ENCODE measurements at regions not wholly inside any gene's neighbourhood (a gene's known extent, or its start where the extent isn't known, plus 50 kb on each side); places are given as distances from the start of the nearest gene placed in this dataset.

GRCh38 chr18:24799720-24800119 lies 339.3 kb downstream of the HRH4 start:
- H3K14ac ChIP-seq (replicated peaks; ENCODE audit: low read depth, low read length) = no peak overlapping the region
- no peak overlapping the region for H3K56ac ChIP-seq (ENCODE audit: extremely low read depth, insufficient read depth, low read length)
- ChIA-PET CTCF (no interaction called here), POLR2A (ENCODE audit: unreplicated experiment) (no interaction called here)
- H3K27ac ChIP-seq (ENCODE audit: insufficient read depth, low read length) = no peak overlapping the region
- no TSS peak for BruUV-seq (replicated peaks)
- no peak overlapping the region for H2AK5ac ChIP-seq (ENCODE audit: low read depth, low read length)
- no peak overlapping the region for H3K23ac ChIP-seq (ENCODE audit: low read depth, low read length)
- in situ Hi-C loops (cut with MboI; ENCODE audit: low sequenced_read_pairs) = no loop called here
- no peak overlapping the region for H3K9ac ChIP-seq (ENCODE audit: low read depth, low read length)
- H3K79me1 ChIP-seq (ENCODE audit: low read depth in 1 of 2, low read length in 2 of 2) = no peaks in the 10 kb centered on the region
- no peak overlapping the region for H3K4me2 ChIP-seq (ENCODE audit: low read depth, low read length)
- no CpG with 5 or more reads among the region's 4 CpGs for WGBS, 2 experiments (ENCODE audit: extremely low coverage in 2 of 2, insufficient read length in 1 of 2)
- no peak overlapping the region; the same call in 1 of the 2 replicates for H3K18ac ChIP-seq (ENCODE audit: low read depth, low read length)
- H2BK120ac ChIP-seq (ENCODE audit: low read depth, low read length) = peak overlapping the region; percentile 27; the same call in 1 of the 2 replicates
- H2BK5ac ChIP-seq (ENCODE audit: low read depth, low read length, poor library complexity, severe bottlenecking) = no peak overlapping the region
- intact Hi-C loops (cut with micrococcal nuclease) = no loop called here
- DNase-seq (no peak), ATAC-seq (ENCODE audit: low read depth) (no peak)
- no peaks in the 10 kb centered on the region for H3K9me3 ChIP-seq (ENCODE audit: control insufficient read depth, insufficient read depth, low read length)
- no peaks in the 10 kb centered on the region for H4K20me1 ChIP-seq (ENCODE audit: insufficient read depth, low read length)
- no peaks in the 10 kb centered on the region for H3K36me3 ChIP-seq (ENCODE audit: control insufficient read depth, insufficient read depth, low read length)
- H3K9me1 ChIP-seq (ENCODE audit: insufficient read depth, low read length) = peaks cover 4% of the 10 kb centered on the region
- H4K91ac ChIP-seq (ENCODE audit: insufficient read depth, low read depth, low read length) = peak overlapping the region; percentile 65; the same call in 1 of the 2 replicates
- peaks cover 9% of the 10 kb centered on the region for H3K4me1 ChIP-seq (ENCODE audit: control insufficient read depth, insufficient read depth, low read length)
- H3K27me3 ChIP-seq (ENCODE audit: control insufficient read depth, insufficient read depth, low read length) = no peaks in the 10 kb centered on the region
- no peak overlapping the region for H2AFZ ChIP-seq (replicated peaks; ENCODE audit: low read length, poor library complexity)
- no peak overlapping the region for H4K5ac ChIP-seq (ENCODE audit: low read depth, low read length)
- TF ChIP-seq MXI1 (IDR thresholded peaks at IDR 0.05; ENCODE audit: borderline replicate concordance, low read depth, low read length) (no peak), FOS (IDR thresholded peaks at IDR 0.05; ENCODE audit: low read depth, low read length) (no peak), RAD21 (IDR thresholded peaks at IDR 0.05; ENCODE audit: low read length) (no peak), CEBPB (IDR thresholded peaks at IDR 0.05; ENCODE audit: low read depth, low read length) (no peak), RCOR1 (IDR thresholded peaks at IDR 0.05; ENCODE audit: insufficient replicate concordance, low read length) (no peak)
- TF ChIP-seq, protein P1, sequence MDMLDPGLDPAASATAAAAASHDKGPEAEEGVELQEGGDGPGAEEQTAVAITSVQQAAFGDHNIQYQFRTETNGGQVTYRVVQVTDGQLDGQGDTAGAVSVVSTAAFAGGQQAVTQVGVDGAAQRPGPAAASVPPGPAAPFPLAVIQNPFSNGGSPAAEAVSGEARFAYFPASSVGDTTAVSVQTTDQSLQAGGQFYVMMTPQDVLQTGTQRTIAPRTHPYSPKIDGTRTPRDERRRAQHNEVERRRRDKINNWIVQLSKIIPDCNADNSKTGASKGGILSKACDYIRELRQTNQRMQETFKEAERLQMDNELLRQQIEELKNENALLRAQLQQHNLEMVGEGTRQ (IDR thresholded peaks at IDR 0.05; ENCODE audit: low read depth, low read length) = no peak
- no peak overlapping the region for H2BK20ac ChIP-seq (ENCODE audit: low read depth, low read length)
- no peak overlapping the region for H2BK15ac ChIP-seq (ENCODE audit: low read depth, low read length)
- no peak overlapping the region for H3K4ac ChIP-seq (ENCODE audit: low read depth, low read length)
- no peak overlapping the region for H2AK9ac ChIP-seq (replicated peaks; ENCODE audit: low read depth, low read length, poor library complexity)
- H3K4me3 ChIP-seq (ENCODE audit: insufficient read depth, low read depth, low read length) = no peak overlapping the region
- H4K8ac ChIP-seq (ENCODE audit: low read depth in 2 of 2, low read length in 2 of 2) = peak overlapping the region in 1 of 2 experiments; percentile 27; a peak in 1 of 4 replicates
- dilution Hi-C loops (cut with HindIII; ENCODE audit: low sequenced_read_pairs, unreplicated experiment) = no loop called here
